ENCODE measurements at regions not wholly inside any gene's neighbourhood (a gene's known extent, or its start where the extent isn't known, plus 50 kb on each side); places are given as distances from the start of the nearest gene placed in this dataset.

DNA sequence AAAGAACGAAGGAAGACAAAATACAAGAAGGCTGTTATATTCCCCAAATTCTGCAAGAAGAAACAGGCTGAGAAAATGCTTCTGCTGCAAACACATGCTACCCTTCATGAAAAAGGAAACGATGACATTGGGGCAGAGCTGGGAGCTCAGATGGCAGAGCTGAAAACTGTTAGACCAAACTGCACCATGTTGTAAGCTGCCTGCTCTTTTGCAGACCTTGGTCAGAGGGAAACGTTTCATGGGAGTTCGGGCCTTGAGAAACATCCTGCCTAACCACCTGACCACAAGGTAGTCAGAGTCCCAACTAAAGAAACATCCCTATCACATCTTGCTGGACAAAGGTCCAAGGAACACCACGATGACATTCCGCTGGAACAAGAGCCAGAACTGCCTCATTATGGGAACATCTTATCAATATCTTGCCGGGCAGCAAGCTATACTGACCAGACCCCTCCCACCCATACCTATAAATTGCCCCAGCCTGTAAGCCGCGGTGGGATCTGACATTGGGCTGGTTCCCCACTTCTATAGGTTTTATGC lies 110.7 kb upstream of the CTSC start:
- 79 to 80% methylated on average over 9 of the region's 9 CpGs for WGBS, 2 donors
- Histone ChIP-seq H3K4me3 (replicated peaks in 1 of 3) (no peak overlapping the region), H3K36me3 (no peaks in the 10 kb centered on the region), H3K4me1 (no peaks in the 10 kb centered on the region), H3K27me3 (no peaks in the 10 kb centered on the region), H3K27ac (no peak overlapping the region), H3K9me3 (no peaks in the 10 kb centered on the region)
- TF ChIP-seq, protein P1, sequence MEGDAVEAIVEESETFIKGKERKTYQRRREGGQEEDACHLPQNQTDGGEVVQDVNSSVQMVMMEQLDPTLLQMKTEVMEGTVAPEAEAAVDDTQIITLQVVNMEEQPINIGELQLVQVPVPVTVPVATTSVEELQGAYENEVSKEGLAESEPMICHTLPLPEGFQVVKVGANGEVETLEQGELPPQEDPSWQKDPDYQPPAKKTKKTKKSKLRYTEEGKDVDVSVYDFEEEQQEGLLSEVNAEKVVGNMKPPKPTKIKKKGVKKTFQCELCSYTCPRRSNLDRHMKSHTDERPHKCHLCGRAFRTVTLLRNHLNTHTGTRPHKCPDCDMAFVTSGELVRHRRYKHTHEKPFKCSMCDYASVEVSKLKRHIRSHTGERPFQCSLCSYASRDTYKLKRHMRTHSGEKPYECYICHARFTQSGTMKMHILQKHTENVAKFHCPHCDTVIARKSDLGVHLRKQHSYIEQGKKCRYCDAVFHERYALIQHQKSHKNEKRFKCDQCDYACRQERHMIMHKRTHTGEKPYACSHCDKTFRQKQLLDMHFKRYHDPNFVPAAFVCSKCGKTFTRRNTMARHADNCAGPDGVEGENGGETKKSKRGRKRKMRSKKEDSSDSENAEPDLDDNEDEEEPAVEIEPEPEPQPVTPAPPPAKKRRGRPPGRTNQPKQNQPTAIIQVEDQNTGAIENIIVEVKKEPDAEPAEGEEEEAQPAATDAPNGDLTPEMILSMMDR (IDR thresholded peaks at IDR 0.05): no peak
- TF ChIP-seq POLR2A (IDR thresholded peaks at IDR 0.05): no peak
- intact Hi-C loops (cut with DNase I): no loop called here
- DNase-seq: no peak

GRCh38 chr11:88447281-88447680 lies 109.7 kb upstream of the CTSC start:
- Histone ChIP-seq H3K27ac (no peak overlapping the region), H3K9me3 (no peaks in the 10 kb centered on the region), H3K27me3 (no peaks in the 10 kb centered on the region), H3K4me1 (no peaks in the 10 kb centered on the region), H3K36me3 (no peaks in the 10 kb centered on the region), H3K4me3 (replicated peaks in 1 of 3) (no peak overlapping the region)
- TF ChIP-seq, protein P1 (IDR thresholded peaks at IDR 0.05): no peak
- TF ChIP-seq POLR2A (IDR thresholded peaks at IDR 0.05): no peak
- DNase-seq: no peak
- intact Hi-C loops (cut with DNase I): no loop called here
- 87 to 88% methylated on average over 1 of the region's 1 CpG for WGBS, 2 donors

DNA sequence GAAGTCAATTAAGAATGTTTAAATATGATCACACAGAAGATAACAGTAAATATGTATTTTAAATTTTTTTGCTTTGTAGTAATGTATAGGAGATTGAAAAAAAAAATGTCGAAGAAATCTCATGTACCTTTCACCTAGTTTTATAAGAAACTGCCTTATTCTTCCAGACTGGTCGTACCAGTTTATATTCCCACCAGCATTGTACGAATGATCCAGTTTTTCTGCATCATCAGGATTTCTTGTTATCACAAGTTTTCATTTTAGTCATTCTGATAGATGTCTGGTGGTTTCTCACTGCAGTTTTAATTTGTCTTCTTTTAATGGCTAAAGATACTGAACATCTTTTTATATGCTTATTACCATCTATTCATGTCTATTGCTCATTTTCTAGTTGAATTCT lies 101.8 kb upstream of the CTSC start:
- intact Hi-C loops (cut with DNase I): no loop called here
- Histone ChIP-seq H3K9me3 (no peaks in the 10 kb centered on the region), H3K27me3 (no peaks in the 10 kb centered on the region), H3K4me1 (no peaks in the 10 kb centered on the region), H3K4me3 (replicated peaks in 1 of 3) (no peak overlapping the region), H3K36me3 (no peaks in the 10 kb centered on the region), H3K27ac (no peak overlapping the region)
- WGBS, 2 donors: 78 to 80% methylated on average over 3 of the region's 3 CpGs
- no peak for DNase-seq
- TF ChIP-seq, protein P1 (IDR thresholded peaks at IDR 0.05): no peak
- no peak for TF ChIP-seq POLR2A (IDR thresholded peaks at IDR 0.05)

DNA sequence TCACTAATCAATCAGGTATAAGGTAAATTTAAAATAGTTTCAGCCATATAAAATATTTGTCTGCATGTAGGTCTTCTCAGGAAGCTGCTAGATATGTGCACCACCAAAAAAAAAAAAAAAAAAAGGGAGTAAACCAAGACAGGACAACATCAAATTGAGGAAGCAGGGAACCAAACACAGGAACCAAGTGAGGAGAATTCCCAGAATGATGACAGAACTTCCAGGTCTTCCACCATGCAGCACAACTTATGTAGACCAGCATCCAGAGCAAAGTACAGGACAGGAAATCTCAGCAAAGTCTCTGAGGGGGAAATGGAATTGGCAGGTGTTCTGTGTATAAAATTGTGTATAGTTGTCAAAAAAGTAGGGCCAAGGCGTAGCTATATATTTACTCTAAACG lies 101.2 kb upstream of the CTSC start:
- intact Hi-C loops (cut with DNase I): no loop called here
- no peak overlapping the region for H3K27ac ChIP-seq
- DNase-seq: no peak
- H3K9me3 ChIP-seq: no peaks in the 10 kb centered on the region
- H3K4me1 ChIP-seq: no peaks in the 10 kb centered on the region
- H3K27me3 ChIP-seq: no peaks in the 10 kb centered on the region
- 78 to 83% methylated on average over 2 of the region's 2 CpGs for WGBS, 2 donors
- H3K36me3 ChIP-seq: no peaks in the 10 kb centered on the region
- H3K4me3 ChIP-seq (replicated peaks in 1 of 3): no peak overlapping the region
- no peak for TF ChIP-seq POLR2A (IDR thresholded peaks at IDR 0.05)
- TF ChIP-seq, protein P1 (IDR thresholded peaks at IDR 0.05): no peak

DNA sequence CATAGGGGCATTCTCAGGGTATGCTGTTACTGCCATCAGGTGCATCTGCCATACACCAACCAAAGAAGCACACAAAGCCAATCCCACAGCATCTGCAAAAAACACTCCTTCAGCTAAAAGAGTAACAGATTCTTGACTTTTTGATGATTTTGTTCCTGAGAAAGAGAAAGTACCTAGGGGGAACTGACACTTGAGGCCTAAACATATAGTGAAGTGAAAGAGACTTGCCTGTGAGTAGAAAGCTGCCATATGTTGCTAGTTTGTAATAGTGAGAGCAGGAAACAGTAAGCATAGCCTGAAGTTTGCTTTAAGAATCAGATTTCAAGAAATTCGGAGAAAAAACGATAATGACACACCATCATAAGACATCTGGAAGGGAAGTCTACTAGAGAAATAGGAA lies 97.9 kb upstream of the CTSC start:
- Histone ChIP-seq H3K4me3 (replicated peaks in 1 of 3) (no peak overlapping the region), H3K4me1 (no peaks in the 10 kb centered on the region), H3K36me3 (no peaks in the 10 kb centered on the region), H3K27me3 (no peaks in the 10 kb centered on the region), H3K9me3 (no peaks in the 10 kb centered on the region), H3K27ac (no peak overlapping the region)
- TF ChIP-seq, protein P1 (IDR thresholded peaks at IDR 0.05): no peak
- intact Hi-C loops (cut with DNase I): no loop called here
- DNase-seq: no peak
- WGBS, 2 donors: 88 to 91% methylated on average over 2 of the region's 2 CpGs

Measured in thyroid gland (tissue), 4 donors.